GM19372 (cell line): ENCODE measurements at regions not wholly inside any gene's neighbourhood (a gene's known extent, or its start where the extent isn't known, plus 50 kb on each side); places are given as distances from the start of the nearest gene placed in this dataset.

Source experiments
- ATAC-seq: cut with Tn5 transposase; IDR thresholded peaks from one replicate; pipeline ENCODE4 v1.9.1; 2021; ENCODE audit warnings: mild to moderate bottlenecking, low read depth, moderate library complexity; ENCODE audit not compliant: unreplicated experiment

- ATAC-seq = no peak
These were observed 399.2 kb downstream of the NLGN4X start for GRCh38 chrX:5829469-5829868.

GRCh38 chrX:5829060-5829459 is 399.6 kb downstream of the NLGN4X start:
- no peak for ATAC-seq

- no peak for ATAC-seq
These were observed 404.8 kb downstream of the NLGN4X start for GRCh38 chrX:5823903-5824302.

- no peak for ATAC-seq
These were observed 418.0 kb downstream of the NLGN4X start for GRCh38 chrX:5810636-5811035.

- ATAC-seq = no peak
These were observed 421.5 kb downstream of the NLGN4X start for GRCh38 chrX:5807181-5807580.

GRCh38 chrX:5802391-5802790 is 426.3 kb downstream of the NLGN4X start:
- no peak for ATAC-seq

- no peak for ATAC-seq
These were observed 436.9 kb downstream of the NLGN4X start for GRCh38 chrX:5791721-5792120.

GRCh38 chrX:5788910-5789309 is 439.8 kb downstream of the NLGN4X start:
- ATAC-seq = no peak

- no peak for ATAC-seq
These were observed 447.8 kb downstream of the NLGN4X start for GRCh38 chrX:5780821-5781220.

GRCh38 chrX:5775846-5776430 is 452.7 kb downstream of the NLGN4X start:
- ATAC-seq = no peak

GRCh38 chrX:5774446-5774845 is 454.2 kb downstream of the NLGN4X start:
- no peak for ATAC-seq

GRCh38 chrX:5771441-5771840 is 457.2 kb downstream of the NLGN4X start:
- no peak for ATAC-seq

GRCh38 chrX:5756616-5757015 is 472.1 kb downstream of the NLGN4X start:
- no peak for ATAC-seq

- no peak for ATAC-seq
These were observed 475.4 kb downstream of the NLGN4X start for GRCh38 chrX:5753291-5753690.

GRCh38 chrX:5752831-5753230 is 475.8 kb downstream of the NLGN4X start:
- ATAC-seq = no peak

- no peak for ATAC-seq
These were observed 480.0 kb downstream of the NLGN4X start for GRCh38 chrX:5748586-5749150.

GRCh38 chrX:5746231-5746630 is 482.4 kb downstream of the NLGN4X start:
- no peak for ATAC-seq

GRCh38 chrX:5733501-5733900 is 495.2 kb downstream of the NLGN4X start:
- no peak for ATAC-seq

GRCh38 chrX:5730556-5730955 is 498.1 kb downstream of the NLGN4X start:
- ATAC-seq = no peak

GRCh38 chrX:5726224-5726623 is 502.4 kb downstream of the NLGN4X start:
- no peak for ATAC-seq

GRCh38 chrX:5724123-5724522 is 504.5 kb downstream of the NLGN4X start:
- no peak for ATAC-seq

- ATAC-seq = no peak
These were observed 510.0 kb downstream of the NLGN4X start for GRCh38 chrX:5718651-5719050.

- no peak for ATAC-seq
These were observed 512.0 kb downstream of the NLGN4X start for GRCh38 chrX:5716666-5717065.
